ENCODE measurements at regions not wholly inside any gene's neighbourhood (a gene's known extent, or its start where the extent isn't known, plus 50 kb on each side); places are given as distances from the start of the nearest gene placed in this dataset.

- H3K4me3 ChIP-seq: no peak overlapping the region
- H3K9me3 ChIP-seq: no peaks in the 10 kb centered on the region
- H3K27me3 ChIP-seq: no peaks in the 10 kb centered on the region
- H3K4me1 ChIP-seq: no peaks in the 10 kb centered on the region
- no peak for DNase-seq (ENCODE audit: low spot score)
- TF ChIP-seq CTCF (IDR thresholded peaks at IDR 0.05): no peak
- H3K36me3 ChIP-seq: no peaks in the 10 kb centered on the region
- H3K27ac ChIP-seq: no peak overlapping the region
Observed at GRCh38 chr18:49716035-49716434, 97.3 kb downstream of the ACAA2 start.

GRCh38 chr18:49709347-49709690 is 104.0 kb downstream of the ACAA2 start:
- Histone ChIP-seq H3K4me3 (no peak overlapping the region), H3K36me3 (no peaks in the 10 kb centered on the region), H3K4me1 (no peaks in the 10 kb centered on the region), H3K9me3 (no peaks in the 10 kb centered on the region), H3K27ac (no peak overlapping the region), H3K27me3 (no peaks in the 10 kb centered on the region)
- DNase-seq (ENCODE audit: low spot score): no peak
- TF ChIP-seq CTCF (IDR thresholded peaks at IDR 0.05): no peak

- Histone ChIP-seq H3K27ac (no peak overlapping the region), H3K36me3 (no peaks in the 10 kb centered on the region), H3K9me3 (no peaks in the 10 kb centered on the region), H3K4me1 (no peaks in the 10 kb centered on the region), H3K27me3 (no peaks in the 10 kb centered on the region), H3K4me3 (no peak overlapping the region)
- no peak for TF ChIP-seq CTCF (IDR thresholded peaks at IDR 0.05)
- no peak for DNase-seq (ENCODE audit: low spot score)
Observed at GRCh38 chr18:49708662-49709346, 104.5 kb downstream of the ACAA2 start.

GRCh38 chr18:49707599-49707998 is 105.7 kb downstream of the ACAA2 start:
- Histone ChIP-seq H3K4me3 (no peak overlapping the region), H3K9me3 (no peaks in the 10 kb centered on the region), H3K36me3 (no peaks in the 10 kb centered on the region), H3K27ac (no peak overlapping the region), H3K27me3 (no peaks in the 10 kb centered on the region), H3K4me1 (no peaks in the 10 kb centered on the region)
- no peak for TF ChIP-seq CTCF (IDR thresholded peaks at IDR 0.05)
- DNase-seq (ENCODE audit: low spot score): no peak

GRCh38 chr18:49704334-49704733 is 109.0 kb downstream of the ACAA2 start:
- no peaks in the 10 kb centered on the region for H3K27me3 ChIP-seq
- TF ChIP-seq CTCF (IDR thresholded peaks at IDR 0.05): no peak
- H3K27ac ChIP-seq: no peak overlapping the region
- H3K36me3 ChIP-seq: no peaks in the 10 kb centered on the region
- no peak overlapping the region for H3K4me3 ChIP-seq
- H3K9me3 ChIP-seq: no peaks in the 10 kb centered on the region
- no peak for DNase-seq (ENCODE audit: low spot score)
- H3K4me1 ChIP-seq: no peaks in the 10 kb centered on the region

GRCh38 chr18:49701190-49701589 is 112.1 kb downstream of the ACAA2 start:
- H3K36me3 ChIP-seq: no peaks in the 10 kb centered on the region
- no peak overlapping the region for H3K27ac ChIP-seq
- H3K4me3 ChIP-seq: no peak overlapping the region
- no peak for TF ChIP-seq CTCF (IDR thresholded peaks at IDR 0.05)
- no peaks in the 10 kb centered on the region for H3K27me3 ChIP-seq
- no peaks in the 10 kb centered on the region for H3K9me3 ChIP-seq
- DNase-seq (ENCODE audit: low spot score): no peak
- peaks cover 0 to 5% of the 10 kb centered on the region in 2 donors for H3K4me1 ChIP-seq

All from right atrium auricular region (tissue), 2 donors.